ENCODE measurements at regions not wholly inside any gene's neighbourhood (a gene's known extent, or its start where the extent isn't known, plus 50 kb on each side); places are given as distances from the start of the nearest gene placed in this dataset.

GRCh38 chr6:86722131-86722530, 215.2 kb upstream of the HTR1E start:
- TF ChIP-seq CTCF (conservative IDR thresholded peaks at IDR 0.05 in 1 of 2, IDR thresholded peaks at IDR 0.05 in 1 of 2; ENCODE audit: low read depth in 1 of 2, low read length in 2 of 2): no peak
- TF ChIP-seq EZH2 (IDR thresholded peaks at IDR 0.05; ENCODE audit: low read length, missing control alignments): no peak

Data from fibroblast of lung (primary cell).